ENCODE measurements at regions not wholly inside any gene's neighbourhood (a gene's known extent, or its start where the extent isn't known, plus 50 kb on each side); places are given as distances from the start of the nearest gene placed in this dataset.

DNA sequence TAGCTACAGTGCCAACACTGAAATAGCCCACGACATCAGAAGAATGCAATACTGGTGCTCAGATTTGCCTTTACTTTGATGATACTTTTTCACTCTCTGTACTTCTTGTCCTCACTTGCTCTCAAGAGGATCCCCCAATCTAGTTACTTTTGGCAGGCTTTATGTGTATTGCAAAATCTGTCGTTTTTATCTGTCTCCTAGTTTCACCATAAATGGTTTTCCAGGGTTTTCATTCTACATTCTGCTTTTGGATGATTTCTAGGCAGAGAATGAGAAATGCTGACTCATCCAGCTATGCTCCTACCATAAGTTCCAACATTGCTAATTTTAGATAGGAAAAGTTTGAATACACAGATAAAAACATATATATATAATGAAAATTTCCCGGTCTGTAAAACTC, 659.5 kb upstream of the NRG3 start:
- ATAC-seq (no peak), FAIRE-seq (no peak), DNase-seq (ENCODE audit: low read depth, low spot score) (no peak)
- H3K79me2 ChIP-seq (ENCODE audit: control insufficient read depth, insufficient read depth, low read length), result no peaks in the 10 kb centered on the region
- ChIA-PET POLR2A (no interaction called here), RAD21 (ENCODE audit: unreplicated experiment) (interaction anchor here (1.0 kb wide), 1 partner anchor 515 kb away, joined by 3 read pairs; no protein-coding TSS in a partner anchor), CTCF (no interaction called here), SMC1A (ENCODE audit: uncharacterized antibody, unreplicated experiment) (no interaction called here)
- H2AFZ ChIP-seq (ENCODE audit: control insufficient read depth, low read depth, low read length), result no peak overlapping the region
- in situ Hi-C loops (cut with MboI) (no loop called here), intact Hi-C loops (cut with micrococcal nuclease; ENCODE audit: unreplicated experiment) (no loop called here)
- no peak overlapping the region for H3K4me3 ChIP-seq
- no peak for TF ChIP-seq NBN (IDR thresholded peaks at IDR 0.05)
- TF ChIP-seq, protein P1, sequence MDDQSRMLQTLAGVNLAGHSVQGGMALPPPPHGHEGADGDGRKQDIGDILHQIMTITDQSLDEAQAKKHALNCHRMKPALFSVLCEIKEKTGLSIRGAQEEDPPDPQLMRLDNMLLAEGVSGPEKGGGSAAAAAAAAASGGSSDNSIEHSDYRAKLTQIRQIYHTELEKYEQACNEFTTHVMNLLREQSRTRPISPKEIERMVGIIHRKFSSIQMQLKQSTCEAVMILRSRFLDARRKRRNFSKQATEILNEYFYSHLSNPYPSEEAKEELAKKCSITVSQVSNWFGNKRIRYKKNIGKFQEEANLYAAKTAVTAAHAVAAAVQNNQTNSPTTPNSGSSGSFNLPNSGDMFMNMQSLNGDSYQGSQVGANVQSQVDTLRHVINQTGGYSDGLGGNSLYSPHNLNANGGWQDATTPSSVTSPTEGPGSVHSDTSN (IDR thresholded peaks at IDR 0.05; ENCODE audit: insufficient replicate concordance, low read depth, low read length), result no peak
- no peak for TF ChIP-seq KLF5 (IDR thresholded peaks at IDR 0.05; ENCODE audit: partially characterized antibody)
- no peak for TF ChIP-seq YY1 (IDR thresholded peaks at IDR 0.05; ENCODE audit: low read depth, low read length)
- TF ChIP-seq MYC (IDR thresholded peaks at IDR 0.05; ENCODE audit: insufficient read depth, insufficient read length, insufficient replicate concordance, low read length, severe bottlenecking), result no peak
- no peak for TF ChIP-seq POLR2A (IDR thresholded peaks at IDR 0.05; ENCODE audit: low read depth, low read length)
- no peak for TF ChIP-seq SREBF1 (IDR thresholded peaks at IDR 0.05; ENCODE audit: low read length)
- no peak for TF ChIP-seq CHD1 (IDR thresholded peaks at IDR 0.05; ENCODE audit: low read depth, low read length)
- no peak for TF ChIP-seq CREM (IDR thresholded peaks at IDR 0.05; ENCODE audit: low read depth)
- no peak for TF ChIP-seq ZNF217 (IDR thresholded peaks at IDR 0.05)
- TF ChIP-seq, protein P2, sequence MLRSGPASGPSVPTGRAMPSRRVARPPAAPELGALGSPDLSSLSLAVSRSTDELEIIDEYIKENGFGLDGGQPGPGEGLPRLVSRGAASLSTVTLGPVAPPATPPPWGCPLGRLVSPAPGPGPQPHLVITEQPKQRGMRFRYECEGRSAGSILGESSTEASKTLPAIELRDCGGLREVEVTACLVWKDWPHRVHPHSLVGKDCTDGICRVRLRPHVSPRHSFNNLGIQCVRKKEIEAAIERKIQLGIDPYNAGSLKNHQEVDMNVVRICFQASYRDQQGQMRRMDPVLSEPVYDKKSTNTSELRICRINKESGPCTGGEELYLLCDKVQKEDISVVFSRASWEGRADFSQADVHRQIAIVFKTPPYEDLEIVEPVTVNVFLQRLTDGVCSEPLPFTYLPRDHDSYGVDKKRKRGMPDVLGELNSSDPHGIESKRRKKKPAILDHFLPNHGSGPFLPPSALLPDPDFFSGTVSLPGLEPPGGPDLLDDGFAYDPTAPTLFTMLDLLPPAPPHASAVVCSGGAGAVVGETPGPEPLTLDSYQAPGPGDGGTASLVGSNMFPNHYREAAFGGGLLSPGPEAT (IDR thresholded peaks at IDR 0.05; ENCODE audit: low read depth), result no peak
- TF ChIP-seq HCFC1 (IDR thresholded peaks at IDR 0.05; ENCODE audit: low read length), result no peak
- no peak for TF ChIP-seq CBFB (IDR thresholded peaks at IDR 0.05; ENCODE audit: low read depth)
- TF ChIP-seq WRNIP1 (IDR thresholded peaks at IDR 0.05; ENCODE audit: borderline replicate concordance, low read depth, low read length), result no peak
- TF ChIP-seq EP300 (IDR thresholded peaks at IDR 0.05; ENCODE audit: borderline replicate concordance in 1 of 2, control insufficient read depth in 1 of 2, low read depth in 2 of 2, low read length in 2 of 2), result no peak
- no peak for TF ChIP-seq RUNX3 (IDR thresholded peaks at IDR 0.05; ENCODE audit: low read length)
- TF ChIP-seq, protein P3, sequence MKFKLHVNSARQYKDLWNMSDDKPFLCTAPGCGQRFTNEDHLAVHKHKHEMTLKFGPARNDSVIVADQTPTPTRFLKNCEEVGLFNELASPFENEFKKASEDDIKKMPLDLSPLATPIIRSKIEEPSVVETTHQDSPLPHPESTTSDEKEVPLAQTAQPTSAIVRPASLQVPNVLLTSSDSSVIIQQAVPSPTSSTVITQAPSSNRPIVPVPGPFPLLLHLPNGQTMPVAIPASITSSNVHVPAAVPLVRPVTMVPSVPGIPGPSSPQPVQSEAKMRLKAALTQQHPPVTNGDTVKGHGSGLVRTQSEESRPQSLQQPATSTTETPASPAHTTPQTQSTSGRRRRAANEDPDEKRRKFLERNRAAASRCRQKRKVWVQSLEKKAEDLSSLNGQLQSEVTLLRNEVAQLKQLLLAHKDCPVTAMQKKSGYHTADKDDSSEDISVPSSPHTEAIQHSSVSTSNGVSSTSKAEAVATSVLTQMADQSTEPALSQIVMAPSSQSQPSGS (IDR thresholded peaks at IDR 0.05; ENCODE audit: low read length), result no peak
- 0% methylated on average over 3 of the region's 3 CpGs for WGBS (ENCODE audit: insufficient coverage, insufficient replicate concordance, low lambda C conversion rate, missing lambda C conversion rate)
- no peak overlapping the region for H3K27ac ChIP-seq (ENCODE audit: control insufficient read depth, insufficient read depth)
- no TSS peak for BruUV-seq (replicated peaks)
- no peak overlapping the region for H3K4me2 ChIP-seq (ENCODE audit: control insufficient read depth, insufficient read depth)
- H3K4me1 ChIP-seq (ENCODE audit: control insufficient read depth, insufficient read depth, low read length), result no peaks in the 10 kb centered on the region
- no peaks in the 10 kb centered on the region for H3K9me3 ChIP-seq (replicated peaks; ENCODE audit: control insufficient read depth, insufficient read depth, low read length)
- no peaks in the 10 kb centered on the region for H3K27me3 ChIP-seq (replicated peaks in 1 of 2; ENCODE audit: control insufficient read depth in 2 of 2, insufficient read depth in 2 of 2, low read length in 1 of 2)
- no peaks in the 10 kb centered on the region for H4K20me1 ChIP-seq (ENCODE audit: control insufficient read depth, insufficient read depth)
- no peak overlapping the region for H3K9ac ChIP-seq (ENCODE audit: control insufficient read depth, insufficient read depth, low read length)
- no peaks in the 10 kb centered on the region for H3K36me3 ChIP-seq (ENCODE audit: control insufficient read depth in 2 of 2, insufficient read depth in 2 of 2, low read length in 1 of 2)
